ENCODE measurements at regions not wholly inside any gene's neighbourhood (a gene's known extent, or its start where the extent isn't known, plus 50 kb on each side); places are given as distances from the start of the nearest gene placed in this dataset.

GRCh38 chr6:115404446-115404845 lies 656.2 kb downstream of the FRK start:
- intact Hi-C loops (cut with micrococcal nuclease; ENCODE audit: unreplicated experiment), result no loop called here
- H3K36me3 ChIP-seq (ENCODE audit: insufficient read depth, low read length, poor library complexity, severe bottlenecking), result no peaks in the 10 kb centered on the region
- BruUV-seq (replicated peaks), result no TSS peak
- H3K27me3 ChIP-seq (replicated peaks; ENCODE audit: insufficient read depth, low read depth, low read length, poor library complexity), result no peaks in the 10 kb centered on the region
- TF ChIP-seq CTCF (conservative IDR thresholded peaks at IDR 0.05; ENCODE audit: low read depth, low read length) (no peak), EZH2 (IDR thresholded peaks at IDR 0.05; ENCODE audit: borderline replicate concordance, low read depth, low read length, poor library complexity, severe bottlenecking) (no peak)
- no peak for DNase-seq (ENCODE audit: low spot score)
- no peak overlapping the region for H3K4me3 ChIP-seq (ENCODE audit: low read depth, low read length, poor library complexity, severe bottlenecking)
- H3K9me3 ChIP-seq (ENCODE audit: low read depth, low read length, poor library complexity, severe bottlenecking), result no peaks in the 10 kb centered on the region
- ChIA-PET CTCF (interaction anchor here (0.6 kb wide), 1 partner anchor 140 kb away, joined by 3 read pairs; no protein-coding TSS in a partner anchor), POLR2A (ENCODE audit: low non-redundant PET) (no interaction called here)
- H3K27ac ChIP-seq (ENCODE audit: low read depth, low read length, poor library complexity, severe bottlenecking), result no peak overlapping the region
- H3K4me1 ChIP-seq (ENCODE audit: insufficient read depth, low read length, poor library complexity, severe bottlenecking), result no peaks in the 10 kb centered on the region

- no TSS peak for BruUV-seq (replicated peaks)
- Histone ChIP-seq H3K4me1 (ENCODE audit: insufficient read depth, low read length, poor library complexity, severe bottlenecking) (no peaks in the 10 kb centered on the region), H3K36me3 (ENCODE audit: insufficient read depth, low read length, poor library complexity, severe bottlenecking) (no peaks in the 10 kb centered on the region), H3K27ac (ENCODE audit: low read depth, low read length, poor library complexity, severe bottlenecking) (no peak overlapping the region), H3K4me3 (ENCODE audit: low read depth, low read length, poor library complexity, severe bottlenecking) (no peak overlapping the region), H3K9me3 (ENCODE audit: low read depth, low read length, poor library complexity, severe bottlenecking) (no peaks in the 10 kb centered on the region), H3K27me3 (replicated peaks; ENCODE audit: insufficient read depth, low read depth, low read length, poor library complexity) (no peaks in the 10 kb centered on the region)
- intact Hi-C loops (cut with micrococcal nuclease; ENCODE audit: unreplicated experiment), result no loop called here
- DNase-seq (ENCODE audit: low spot score), result no peak
- ChIA-PET POLR2A (ENCODE audit: low non-redundant PET) (no interaction called here), CTCF (no interaction called here)
- TF ChIP-seq CTCF (conservative IDR thresholded peaks at IDR 0.05; ENCODE audit: low read depth, low read length) (no peak), EZH2 (IDR thresholded peaks at IDR 0.05; ENCODE audit: borderline replicate concordance, low read depth, low read length, poor library complexity, severe bottlenecking) (no peak)
Measured at GRCh38 chr6:115398607-115399006, 662.1 kb downstream of the FRK start.

- no TSS peak for BruUV-seq (replicated peaks)
- no peak overlapping the region for H3K27ac ChIP-seq (ENCODE audit: low read depth, low read length, poor library complexity, severe bottlenecking)
- no peaks in the 10 kb centered on the region for H3K36me3 ChIP-seq (ENCODE audit: insufficient read depth, low read length, poor library complexity, severe bottlenecking)
- no peak for TF ChIP-seq CTCF (conservative IDR thresholded peaks at IDR 0.05; ENCODE audit: low read depth, low read length)
- no peak for TF ChIP-seq EZH2 (IDR thresholded peaks at IDR 0.05; ENCODE audit: borderline replicate concordance, low read depth, low read length, poor library complexity, severe bottlenecking)
- no peaks in the 10 kb centered on the region for H3K4me1 ChIP-seq (ENCODE audit: insufficient read depth, low read length, poor library complexity, severe bottlenecking)
- no peak for DNase-seq (ENCODE audit: low spot score)
- H3K9me3 ChIP-seq (ENCODE audit: low read depth, low read length, poor library complexity, severe bottlenecking), result no peaks in the 10 kb centered on the region
- H3K4me3 ChIP-seq (ENCODE audit: low read depth, low read length, poor library complexity, severe bottlenecking), result no peak overlapping the region
- ChIA-PET POLR2A (ENCODE audit: low non-redundant PET) (no interaction called here), CTCF (no interaction called here)
- intact Hi-C loops (cut with micrococcal nuclease; ENCODE audit: unreplicated experiment), result no loop called here
- H3K27me3 ChIP-seq (replicated peaks; ENCODE audit: insufficient read depth, low read depth, low read length, poor library complexity), result no peaks in the 10 kb centered on the region
Measured at GRCh38 chr6:115396112-115396906, 664.4 kb downstream of the FRK start.

Data from A673 (cell line).